ENCODE measurements at regions not wholly inside any gene's neighbourhood (a gene's known extent, or its start where the extent isn't known, plus 50 kb on each side); places are given as distances from the start of the nearest gene placed in this dataset.
A peak's percentile ranks its signal among the peaks of the same experiment; 100 is the strongest.

- Mint-ChIP-seq H3K4me3 (no peak overlapping the region), H3K36me3 (ENCODE audit: low read depth) (peaks cover 9% of the 10 kb centered on the region), H3K27me3 (ENCODE audit: low read depth) (peaks cover 12% of the 10 kb centered on the region)
Observed at GRCh38 chr1:101338714-101339430, 102.1 kb downstream of the S1PR1 start.

DNA sequence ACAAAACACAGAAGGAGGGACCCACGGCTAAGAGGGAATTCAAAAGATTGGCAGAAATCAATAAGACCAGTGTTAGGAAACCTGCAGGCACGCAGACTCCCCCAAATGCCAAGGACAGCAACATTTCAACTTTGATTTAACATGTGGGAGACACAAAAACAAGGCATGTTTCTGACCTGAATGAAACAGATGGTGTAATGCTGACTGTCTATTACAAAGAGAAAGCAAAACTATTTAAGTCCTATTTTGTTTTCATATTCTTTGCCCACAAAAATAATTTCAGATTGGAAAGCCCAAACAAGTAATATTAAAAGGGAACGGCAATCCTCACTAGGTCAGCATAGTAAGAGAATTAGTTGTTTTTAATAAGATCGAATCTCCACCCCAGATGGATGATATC is 107.9 kb downstream of the S1PR1 start:
- Mint-ChIP-seq H3K9me3 (peaks cover 12% of the 10 kb centered on the region), H3K27me3 (ENCODE audit: low read depth) (peaks cover 12% of the 10 kb centered on the region), H3K27ac (no peak overlapping the region), H3K4me1 (ENCODE audit: low read depth) (peaks cover 32% of the 10 kb centered on the region), H3K36me3 (ENCODE audit: low read depth) (peaks cover 6% of the 10 kb centered on the region), H3K4me3 (no peak overlapping the region)

More at GRCh38 chr1:101338714-101339430, 102.1 kb downstream of the S1PR1 start:
- Mint-ChIP-seq H3K9me3 (peaks cover 27% of the 10 kb centered on the region), H3K27ac (no peak overlapping the region), H3K4me1 (ENCODE audit: low read depth) (peaks cover 2% of the 10 kb centered on the region)

DNA sequence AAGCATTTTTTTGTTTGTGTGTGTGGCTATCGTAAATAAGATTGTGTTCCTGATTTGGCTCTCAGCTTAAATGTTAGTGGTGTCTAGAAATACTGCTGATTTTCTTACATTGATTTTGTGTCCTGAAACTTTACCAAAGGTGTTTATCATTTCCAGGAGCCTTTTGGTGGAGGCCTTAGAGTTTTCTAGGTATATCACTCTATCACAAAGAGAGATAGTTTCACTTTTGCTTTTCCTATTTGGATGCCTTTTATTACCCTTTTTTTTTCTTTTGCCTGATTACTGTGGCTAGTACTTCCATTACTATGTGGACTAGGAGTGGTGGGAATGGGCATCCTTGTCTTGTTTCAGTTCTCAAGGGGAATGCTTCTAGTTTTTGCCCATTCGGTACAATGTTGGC is 109.6 kb downstream of the S1PR1 start:
- H3K27me3 Mint-ChIP-seq (ENCODE audit: low read depth) = peaks cover 2% of the 10 kb centered on the region
- peaks cover 12% of the 10 kb centered on the region for H3K9me3 Mint-ChIP-seq
- H3K27ac Mint-ChIP-seq = peak overlapping the region; percentile 49
- peaks cover 32% of the 10 kb centered on the region for H3K4me1 Mint-ChIP-seq (ENCODE audit: low read depth)
- peaks cover 6% of the 10 kb centered on the region for H3K36me3 Mint-ChIP-seq (ENCODE audit: low read depth)
- H3K4me3 Mint-ChIP-seq = peak overlapping the region; percentile 49

DNA sequence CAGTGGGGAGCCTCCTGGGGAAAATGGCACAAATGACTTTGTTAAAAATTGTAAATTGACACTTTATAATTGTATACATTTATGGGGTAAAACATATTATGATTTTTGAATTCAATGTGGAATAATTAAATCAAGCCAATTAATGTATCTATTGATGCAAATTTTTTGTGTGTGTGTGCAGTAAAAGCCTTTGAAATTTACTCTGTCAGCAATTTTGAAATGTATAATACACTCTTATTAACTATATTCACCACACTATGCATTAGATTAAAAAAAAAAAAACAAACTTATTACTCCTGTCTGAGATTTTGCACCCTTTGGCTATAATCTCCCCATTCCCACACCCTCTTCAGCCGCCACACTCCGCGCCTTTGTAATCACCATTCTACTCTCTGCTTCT is 119.2 kb downstream of the S1PR1 start:
- Mint-ChIP-seq H3K27me3 (ENCODE audit: low read depth) (peaks cover 31% of the 10 kb centered on the region), H3K4me3 (no peak overlapping the region), H3K36me3 (ENCODE audit: low read depth) (no peaks in the 10 kb centered on the region), H3K9me3 (no peaks in the 10 kb centered on the region), H3K27ac (no peak overlapping the region), H3K4me1 (ENCODE audit: low read depth) (peaks cover 11% of the 10 kb centered on the region)

DNA sequence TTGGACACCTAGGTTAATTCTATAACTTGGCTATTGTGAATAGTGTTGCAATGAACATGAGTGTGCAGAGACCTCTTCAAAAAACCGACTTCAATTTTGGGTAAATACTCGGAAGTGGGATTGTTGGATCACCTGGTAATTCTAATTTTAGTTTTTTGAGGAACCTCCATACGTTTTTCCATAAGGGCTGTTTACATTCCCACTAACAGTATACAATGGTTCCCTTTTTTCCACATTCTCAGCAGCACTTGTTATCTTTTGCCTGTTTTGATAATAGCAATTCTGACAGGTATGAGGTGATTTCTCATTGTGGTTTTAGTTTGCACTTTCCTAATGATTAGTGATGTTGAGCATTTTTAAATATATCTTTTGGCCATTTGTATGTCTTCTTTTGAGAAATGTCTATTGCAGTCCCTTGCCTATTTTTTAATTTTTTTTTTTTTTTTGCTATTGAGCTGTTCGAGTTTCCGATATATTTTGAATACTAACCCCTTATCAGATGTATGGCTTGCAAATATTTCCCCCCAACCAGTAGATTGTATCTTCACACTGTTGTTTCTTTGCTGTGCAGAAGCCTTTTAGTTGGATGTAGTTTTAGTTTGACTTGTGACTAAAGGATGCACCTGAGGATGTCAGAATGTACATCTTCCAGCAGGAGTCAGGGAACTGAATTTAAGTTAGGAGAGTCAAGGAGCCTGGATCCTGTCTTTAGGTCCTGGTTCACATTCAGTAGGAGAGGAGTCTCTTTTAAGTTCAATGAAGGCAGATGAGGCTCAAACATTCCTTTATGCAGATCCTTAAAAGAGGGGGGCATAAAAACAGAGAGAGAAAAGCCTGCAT is 120.0 kb downstream of the S1PR1 start:
- Mint-ChIP-seq H3K4me3 (no peak overlapping the region), H3K4me1 (ENCODE audit: low read depth) (peaks cover 9% of the 10 kb centered on the region), H3K27ac (no peak overlapping the region), H3K27me3 (ENCODE audit: low read depth) (peaks cover 31% of the 10 kb centered on the region), H3K36me3 (ENCODE audit: low read depth) (no peaks in the 10 kb centered on the region), H3K9me3 (no peaks in the 10 kb centered on the region)

GRCh38 chr1:101357444-101357986 is 120.7 kb downstream of the S1PR1 start:
- no peak overlapping the region for H3K27ac Mint-ChIP-seq

GRCh38 chr1:101360506-101360905 is 123.7 kb downstream of the S1PR1 start:
- Mint-ChIP-seq H3K27me3 (ENCODE audit: low read depth) (peaks cover 17% of the 10 kb centered on the region), H3K27ac (no peak overlapping the region), H3K4me1 (ENCODE audit: low read depth) (peaks cover 8% of the 10 kb centered on the region), H3K36me3 (ENCODE audit: low read depth) (no peaks in the 10 kb centered on the region), H3K4me3 (no peak overlapping the region), H3K9me3 (no peaks in the 10 kb centered on the region)

More at GRCh38 chr1:101357444-101357986, 120.7 kb downstream of the S1PR1 start:
- peaks cover 8% of the 10 kb centered on the region for H3K4me1 Mint-ChIP-seq (ENCODE audit: low read depth)
- H3K9me3 Mint-ChIP-seq = no peaks in the 10 kb centered on the region
- H3K36me3 Mint-ChIP-seq (ENCODE audit: low read depth) = no peaks in the 10 kb centered on the region
- H3K27me3 Mint-ChIP-seq (ENCODE audit: low read depth) = peaks cover 31% of the 10 kb centered on the region
- H3K4me3 Mint-ChIP-seq = no peak overlapping the region

GRCh38 chr1:101363891-101364318 is 127.1 kb downstream of the S1PR1 start:
- no peak overlapping the region for H3K4me3 Mint-ChIP-seq
- no peaks in the 10 kb centered on the region for H3K9me3 Mint-ChIP-seq
- H3K4me1 Mint-ChIP-seq (ENCODE audit: low read depth) = no peaks in the 10 kb centered on the region
- peaks cover 11% of the 10 kb centered on the region for H3K27me3 Mint-ChIP-seq (ENCODE audit: low read depth)
- H3K36me3 Mint-ChIP-seq (ENCODE audit: low read depth) = no peaks in the 10 kb centered on the region
- H3K27ac Mint-ChIP-seq = no peak overlapping the region

DNA sequence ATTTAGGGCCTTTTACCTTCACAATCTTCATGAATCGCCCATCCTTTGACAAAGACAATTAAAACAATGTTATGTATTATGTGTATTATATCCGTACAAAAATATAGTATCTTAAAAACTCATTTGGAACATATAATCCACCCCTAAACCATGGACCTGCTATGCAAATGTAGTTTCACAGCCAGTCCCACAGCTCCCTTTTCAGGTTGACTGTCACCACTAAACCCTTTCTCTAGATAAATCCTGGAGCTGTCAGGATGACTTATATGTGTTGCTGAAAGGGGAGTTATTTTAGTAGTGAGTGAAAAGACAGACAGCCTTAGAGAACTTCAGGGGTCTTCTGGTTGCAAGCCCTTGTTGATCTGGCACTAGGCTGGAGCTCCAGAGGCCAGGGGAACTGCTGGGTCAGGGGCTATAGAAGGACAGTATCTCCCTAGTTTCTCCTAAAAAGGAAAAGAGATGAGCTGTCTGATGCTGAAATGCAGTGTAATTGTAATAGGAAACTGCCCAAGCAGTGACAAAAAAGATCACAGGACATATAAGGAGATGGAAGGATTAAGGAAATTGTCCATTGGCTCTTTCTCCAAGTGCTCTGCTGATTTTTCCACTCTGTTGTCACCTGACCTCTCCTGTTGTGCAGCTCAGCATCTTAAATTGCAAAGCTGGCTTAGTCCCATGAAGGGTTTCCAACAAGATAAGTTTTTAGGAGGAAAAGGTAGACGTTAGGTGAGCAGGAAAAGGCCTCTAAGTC is 127.7 kb downstream of the S1PR1 start:
- Mint-ChIP-seq H3K4me1 (ENCODE audit: low read depth) (peaks cover under 1% of the 10 kb centered on the region), H3K36me3 (ENCODE audit: low read depth) (no peaks in the 10 kb centered on the region), H3K27ac (no peak overlapping the region), H3K4me3 (no peak overlapping the region), H3K27me3 (ENCODE audit: low read depth) (peaks cover 5% of the 10 kb centered on the region), H3K9me3 (no peaks in the 10 kb centered on the region)

DNA sequence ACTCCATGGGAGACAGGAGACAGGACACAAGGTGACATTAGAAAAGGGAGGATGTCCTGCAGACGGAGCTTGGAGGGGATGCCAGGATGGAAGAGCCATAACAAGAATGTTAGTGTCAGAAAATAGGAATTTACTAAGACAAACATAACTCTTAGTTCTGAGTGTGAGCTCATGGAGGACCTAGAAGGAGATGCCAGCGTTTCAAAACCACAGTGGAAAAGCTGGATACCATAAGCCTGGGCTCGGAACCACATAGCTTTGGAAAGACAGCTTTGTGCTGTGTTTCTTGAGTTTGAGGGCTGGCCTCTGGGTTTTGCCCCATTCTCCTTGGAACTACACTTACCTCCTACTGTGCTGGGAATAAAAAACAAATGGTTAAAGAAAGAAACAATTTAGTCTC is 128.4 kb downstream of the S1PR1 start:
- Mint-ChIP-seq H3K4me3 (no peak overlapping the region), H3K4me1 (ENCODE audit: low read depth) (peaks cover 4% of the 10 kb centered on the region), H3K27me3 (ENCODE audit: low read depth) (peaks cover 5% of the 10 kb centered on the region), H3K36me3 (ENCODE audit: low read depth) (no peaks in the 10 kb centered on the region), H3K9me3 (no peaks in the 10 kb centered on the region), H3K27ac (no peak overlapping the region)

GRCh38 chr1:101365878-101366277 is 129.1 kb downstream of the S1PR1 start:
- peaks cover 5% of the 10 kb centered on the region for H3K4me1 Mint-ChIP-seq (ENCODE audit: low read depth)
- H3K4me3 Mint-ChIP-seq = no peak overlapping the region
- H3K36me3 Mint-ChIP-seq (ENCODE audit: low read depth) = no peaks in the 10 kb centered on the region
- H3K9me3 Mint-ChIP-seq = no peaks in the 10 kb centered on the region
- H3K27ac Mint-ChIP-seq = no peak overlapping the region
- H3K27me3 Mint-ChIP-seq (ENCODE audit: low read depth) = peaks cover 5% of the 10 kb centered on the region

DNA sequence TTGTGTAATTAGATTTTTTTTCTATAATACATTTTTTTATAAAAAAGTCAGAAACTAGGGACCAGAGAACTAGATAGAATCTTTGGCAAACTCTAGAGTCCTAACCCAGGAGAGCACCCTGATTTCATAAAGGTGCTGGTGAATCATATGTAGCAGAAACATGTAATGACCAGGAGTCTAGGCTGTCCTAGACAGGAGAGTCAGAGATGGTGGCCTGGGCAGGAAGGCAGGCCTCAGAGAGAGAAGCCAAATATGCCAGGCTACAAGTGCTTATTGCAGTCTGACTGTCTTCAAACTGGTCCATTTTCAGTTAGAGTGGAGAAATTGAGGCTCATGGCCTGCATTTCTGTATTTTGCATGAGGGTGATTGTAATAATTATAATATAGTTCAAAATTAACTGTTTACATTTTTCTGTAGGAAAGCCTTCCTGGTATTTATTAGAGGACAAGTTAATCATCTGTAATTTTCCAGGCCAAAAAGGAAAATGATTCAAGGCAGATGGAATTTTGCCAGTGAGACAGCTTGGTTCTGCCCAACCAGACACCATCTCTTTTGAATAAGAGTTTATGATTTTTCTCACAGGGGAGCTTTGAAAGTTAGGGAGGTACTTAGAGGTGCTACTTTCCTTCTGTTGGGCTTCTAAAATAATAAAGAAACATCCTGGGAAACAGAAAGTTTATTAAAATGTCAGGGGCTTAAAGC is 129.8 kb downstream of the S1PR1 start:
- H3K27ac Mint-ChIP-seq = no peak overlapping the region
- peaks cover 5% of the 10 kb centered on the region for H3K27me3 Mint-ChIP-seq (ENCODE audit: low read depth)
- no peak overlapping the region for H3K4me3 Mint-ChIP-seq
- no peaks in the 10 kb centered on the region for H3K9me3 Mint-ChIP-seq
- H3K36me3 Mint-ChIP-seq (ENCODE audit: low read depth) = no peaks in the 10 kb centered on the region
- H3K4me1 Mint-ChIP-seq (ENCODE audit: low read depth) = peaks cover 13% of the 10 kb centered on the region

GRCh38 chr1:101367630-101368029 is 130.8 kb downstream of the S1PR1 start:
- H3K27ac Mint-ChIP-seq = no peak overlapping the region
- peaks cover 4% of the 10 kb centered on the region for H3K9me3 Mint-ChIP-seq
- peaks cover 5% of the 10 kb centered on the region for H3K27me3 Mint-ChIP-seq (ENCODE audit: low read depth)
- peaks cover 18% of the 10 kb centered on the region for H3K4me1 Mint-ChIP-seq (ENCODE audit: low read depth)
- H3K4me3 Mint-ChIP-seq = no peak overlapping the region
- H3K36me3 Mint-ChIP-seq (ENCODE audit: low read depth) = peaks cover 3% of the 10 kb centered on the region

GRCh38 chr1:101370488-101370887 is 133.7 kb downstream of the S1PR1 start:
- Mint-ChIP-seq H3K27ac (no peak overlapping the region), H3K9me3 (peaks cover 11% of the 10 kb centered on the region), H3K4me1 (ENCODE audit: low read depth) (peaks cover 18% of the 10 kb centered on the region), H3K27me3 (ENCODE audit: low read depth) (peaks cover 17% of the 10 kb centered on the region), H3K36me3 (ENCODE audit: low read depth) (peaks cover 3% of the 10 kb centered on the region), H3K4me3 (no peak overlapping the region)
